GM19452 (cell line): ENCODE measurements at regions not wholly inside any gene's neighbourhood (a gene's known extent, or its start where the extent isn't known, plus 50 kb on each side); places are given as distances from the start of the nearest gene placed in this dataset.
"Not testable (repeated sequence)": the region's sequence is repeated elsewhere in the genome, so short reads cannot be mapped to it uniquely, and the experiment has no call there.

Source experiments
- ATAC-seq: cut with Tn5 transposase; IDR thresholded peaks from one replicate; pipeline ENCODE4 v1.9.1; 2021; ENCODE audit not compliant: unreplicated experiment

- not testable (repeated sequence) for ATAC-seq
Measured at GRCh38 chr4:82301390-82301789, 72.4 kb downstream of the HNRNPD start.

- ATAC-seq: peak; percentile 100
Measured at GRCh38 chr4:82293304-82293703, 80.5 kb downstream of the HNRNPD start.

- no peak for ATAC-seq
Measured at GRCh38 chr4:82287720-82288119, 86.1 kb downstream of the HNRNPD start.

- peak; percentile 100 for ATAC-seq
Measured at GRCh38 chr4:82284858-82285805, 88.7 kb downstream of the HNRNPD start.

- no peak for ATAC-seq
Measured at GRCh38 chr4:82284475-82284857, 89.3 kb downstream of the HNRNPD start.

DNA sequence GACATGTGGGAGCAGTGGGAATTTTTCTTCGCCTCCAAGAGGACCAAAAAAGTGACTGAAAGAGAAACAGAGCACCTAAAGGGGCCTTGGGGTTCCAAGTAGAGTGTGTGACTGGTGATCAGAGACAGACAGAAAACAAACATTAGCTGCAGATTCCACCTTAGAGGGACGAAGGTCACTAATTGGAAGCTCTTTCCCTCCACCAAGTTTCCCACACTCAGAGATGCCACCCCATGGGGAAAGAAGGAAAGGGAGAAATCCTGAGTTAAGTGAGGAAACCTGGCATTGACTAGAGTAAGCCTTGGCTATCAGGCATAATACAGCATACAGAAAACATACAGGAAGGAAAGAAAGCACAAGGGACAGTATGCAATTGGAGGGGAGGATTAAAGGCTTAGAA, 90.9 kb downstream of the HNRNPD start:
- ATAC-seq: no peak

DNA sequence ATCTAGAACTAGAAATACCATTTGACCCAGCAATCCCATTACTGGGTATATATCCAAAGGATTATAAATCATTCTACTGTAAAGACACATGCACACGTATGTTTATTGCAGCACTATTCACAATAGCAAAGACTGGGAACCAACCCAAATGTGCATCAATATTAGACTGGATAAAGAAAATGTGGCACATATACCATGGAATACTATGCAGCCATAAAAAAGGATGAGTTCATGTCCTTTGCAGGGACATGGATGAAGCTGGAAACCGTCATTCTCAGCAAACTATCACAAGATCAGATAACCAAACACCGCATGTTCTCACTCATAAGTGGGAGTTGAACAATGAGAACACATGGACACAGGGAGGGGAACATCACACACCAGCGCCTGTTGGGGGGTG, 94.2 kb downstream of the HNRNPD start:
- not testable (repeated sequence) for ATAC-seq

- no peak for ATAC-seq
Measured at GRCh38 chr4:82276332-82276640, 97.5 kb downstream of the HNRNPD start.

GRCh38 chr4:82275431-82276331, 98.1 kb downstream of the HNRNPD start:
- ATAC-seq: no peak

- ATAC-seq: not testable (repeated sequence)
Measured at GRCh38 chr4:82274700-82275099, 99.1 kb downstream of the HNRNPD start.

- not testable (repeated sequence) for ATAC-seq
Measured at GRCh38 chr4:82272523-82272922, 101.3 kb downstream of the HNRNPD start.

GRCh38 chr4:82271915-82272480, 101.8 kb downstream of the HNRNPD start:
- not testable (repeated sequence) for ATAC-seq

DNA sequence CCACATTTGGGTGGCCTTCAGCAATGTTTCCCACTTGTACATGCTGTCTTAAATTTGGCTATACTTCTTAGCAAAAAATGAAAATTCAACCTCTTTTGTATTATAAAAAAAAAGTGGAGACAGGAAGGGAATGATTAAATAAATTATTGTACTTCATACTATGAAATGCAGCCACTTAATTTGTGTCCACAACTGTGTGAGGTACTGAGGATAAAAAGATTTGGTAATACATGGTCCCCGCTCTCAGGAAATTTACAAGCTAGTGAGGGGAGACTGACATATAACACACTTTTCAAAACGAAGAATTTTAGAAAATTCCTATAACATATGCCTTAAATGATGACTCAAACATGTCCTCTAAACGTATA, 105.0 kb downstream of the HNRNPD start:
- no peak for ATAC-seq

DNA sequence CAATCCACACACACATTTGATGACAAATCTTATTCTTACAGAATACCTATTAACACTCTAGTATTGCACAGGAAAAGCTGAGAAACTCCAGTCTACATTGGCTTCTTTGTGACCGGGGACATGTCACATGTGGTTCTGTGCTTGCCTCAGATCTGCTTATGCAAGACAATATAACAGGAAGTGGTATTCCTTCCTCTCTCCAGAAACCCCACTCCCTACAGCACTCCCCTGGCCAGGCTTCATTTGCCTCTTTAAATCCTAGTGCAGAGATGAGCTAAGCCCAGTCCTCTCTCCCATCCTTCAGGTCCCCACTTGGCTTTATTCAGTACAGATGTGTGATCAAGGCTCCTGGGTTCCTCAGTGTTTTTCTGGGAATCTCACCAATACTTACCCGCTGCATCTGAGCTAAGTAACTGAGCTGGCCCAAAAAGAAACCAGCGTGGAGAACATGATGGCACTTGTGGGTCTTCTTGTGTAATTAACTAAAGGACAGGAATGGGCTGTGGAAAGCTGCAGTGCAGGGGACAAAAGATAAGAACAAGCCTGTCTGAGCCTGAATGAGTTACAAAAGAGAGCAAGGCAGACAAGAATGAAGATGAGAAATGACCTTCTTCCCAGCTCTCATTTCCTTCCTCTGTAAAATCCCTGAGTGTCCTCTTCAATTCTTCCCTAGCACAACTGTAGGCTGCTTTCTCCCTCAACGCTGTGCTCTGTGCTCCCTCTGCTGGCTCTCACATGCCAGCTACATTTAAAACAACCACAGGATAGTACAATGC, 105.6 kb downstream of the HNRNPD start:
- peak; percentile 76 for ATAC-seq

- ATAC-seq: no peak
Measured at GRCh38 chr4:82267506-82267905, 106.3 kb downstream of the HNRNPD start.

- ATAC-seq: no peak
Measured at GRCh38 chr4:82266345-82266744, 107.4 kb downstream of the HNRNPD start.

GRCh38 chr4:82261084-82261483, 112.7 kb downstream of the HNRNPD start:
- no peak for ATAC-seq

DNA sequence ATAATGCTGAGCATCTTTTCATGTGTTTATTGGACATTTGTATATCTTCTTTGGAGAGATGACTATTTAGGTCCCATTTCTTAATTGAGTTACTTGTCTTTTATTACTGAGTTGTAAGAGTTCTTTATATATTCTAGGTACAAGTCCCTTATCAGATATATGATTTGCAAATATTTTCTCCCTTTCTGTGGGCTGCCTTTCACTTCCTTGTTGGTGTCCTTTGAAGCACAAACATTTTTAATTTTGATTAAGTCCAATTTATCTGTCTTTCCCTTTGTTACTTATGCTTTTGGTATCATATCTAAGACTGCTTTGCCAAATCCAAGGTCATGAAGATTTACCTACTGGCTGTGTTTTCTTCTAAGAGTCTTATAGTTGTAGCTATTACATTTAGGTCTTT, 113.2 kb downstream of the HNRNPD start:
- no peak for ATAC-seq

DNA sequence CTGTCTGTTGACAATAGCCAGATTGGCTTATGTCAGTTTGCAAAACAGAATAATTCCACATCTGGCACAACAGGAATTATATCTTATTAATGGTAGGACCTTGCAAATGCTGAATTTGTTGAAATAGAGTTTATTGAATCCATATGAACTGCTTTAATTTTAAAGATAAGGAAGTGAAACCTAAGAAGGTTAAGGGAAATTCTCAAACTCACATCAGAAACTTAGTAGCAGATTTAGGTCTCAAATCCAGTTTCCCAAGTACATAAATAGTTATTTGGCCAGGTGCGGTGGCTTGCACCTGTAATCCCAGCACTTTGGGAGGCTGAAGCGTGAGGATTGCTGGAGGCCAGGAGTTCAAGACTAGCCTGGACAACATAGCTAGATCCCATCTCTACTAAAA, 117.1 kb downstream of the HNRNPD start:
- no peak for ATAC-seq

DNA sequence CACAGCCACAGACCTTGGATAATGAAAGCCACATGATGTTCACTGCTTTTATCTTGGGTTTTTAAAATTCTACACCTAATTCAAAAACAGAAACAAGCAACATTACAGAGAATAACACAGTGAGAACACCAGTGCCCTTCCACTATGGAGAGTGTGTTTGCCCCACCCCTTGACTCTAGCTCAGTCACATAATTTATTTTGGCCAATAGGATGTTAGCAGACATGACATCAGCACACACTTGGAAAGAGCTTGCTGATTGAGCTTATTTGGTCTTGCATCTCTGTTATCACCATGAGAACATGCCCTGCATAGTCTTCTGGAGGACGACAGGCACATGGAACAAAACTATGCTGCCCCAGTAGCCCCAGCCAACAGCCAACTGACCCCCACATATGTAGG, 118.1 kb downstream of the HNRNPD start:
- ATAC-seq: no peak
